ENCODE measurements at regions not wholly inside any gene's neighbourhood (a gene's known extent, or its start where the extent isn't known, plus 50 kb on each side); places are given as distances from the start of the nearest gene placed in this dataset.

DNA sequence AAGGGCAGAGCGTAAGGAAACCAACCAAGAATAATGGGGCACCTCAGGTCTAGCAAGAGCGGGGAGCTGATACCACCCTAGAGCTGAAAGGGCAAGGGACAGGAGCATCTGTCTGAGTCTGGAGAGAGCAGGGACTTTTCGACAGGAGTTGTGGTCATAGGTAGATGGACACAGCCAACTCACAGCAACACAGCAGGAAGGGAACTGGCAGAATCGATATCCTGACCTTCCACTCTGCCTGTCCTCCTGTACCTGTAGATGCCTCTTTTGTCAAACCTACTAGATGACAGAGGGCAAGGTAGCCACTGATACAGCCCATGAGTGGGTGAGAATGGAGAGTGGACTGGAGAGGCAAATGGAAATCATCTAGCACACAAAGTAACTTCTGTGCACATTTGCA lies 247.2 kb upstream of the EGLN3 start:
- DNase-seq (ENCODE audit: low read depth, low spot score) = no peak

DNA sequence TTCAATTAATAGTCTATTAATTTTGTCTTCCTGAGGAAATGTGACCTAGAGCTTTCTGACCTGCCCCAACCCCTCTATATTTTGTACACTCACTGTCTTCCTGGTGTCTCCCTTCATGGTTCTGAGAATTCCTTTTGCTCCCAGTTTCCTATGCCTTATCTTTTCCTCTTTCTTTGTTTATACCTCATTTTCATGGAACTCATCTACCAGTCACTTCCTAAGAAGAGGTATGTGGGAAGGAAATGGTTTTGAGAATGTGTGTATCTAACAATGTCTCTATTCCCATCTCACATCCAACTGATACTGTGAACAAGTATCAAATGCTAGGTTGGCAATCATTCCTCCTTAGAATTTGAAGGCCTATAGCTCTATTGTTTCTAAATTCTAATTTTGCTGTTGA lies 245.1 kb upstream of the EGLN3 start:
- no peak for DNase-seq (ENCODE audit: low read depth, low spot score)

More for the DNA sequence above, 247.2 kb upstream of the EGLN3 start:
- H3K4me3 ChIP-seq (ENCODE audit: low read length) = no peak overlapping the region

GRCh38 chr14:34190717-34191116 lies 239.8 kb upstream of the EGLN3 start:
- DNase-seq (ENCODE audit: low read depth, low spot score) = no peak
- no peak overlapping the region for H3K4me3 ChIP-seq (ENCODE audit: low read length)

More for the DNA sequence above, 245.1 kb upstream of the EGLN3 start:
- H3K4me3 ChIP-seq (ENCODE audit: low read length) = no peak overlapping the region

DNA sequence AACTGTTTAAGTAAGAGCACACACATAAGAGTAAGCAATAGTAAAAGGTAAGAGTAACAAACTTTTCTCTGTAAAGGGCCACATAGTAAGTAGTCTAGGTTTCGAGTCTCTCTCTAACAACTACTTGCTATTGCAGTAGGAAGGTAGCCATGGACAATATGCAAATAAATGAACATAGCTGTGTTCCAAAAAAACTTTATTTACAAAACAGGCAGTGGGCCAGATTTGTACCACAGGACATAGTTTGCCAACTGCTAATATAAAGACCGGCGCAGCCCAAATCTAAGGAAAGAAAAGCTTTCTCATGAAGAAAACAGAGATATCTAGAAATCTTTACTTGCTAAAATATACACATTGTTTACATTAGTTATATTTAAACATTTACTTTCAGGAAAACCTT lies 239.0 kb upstream of the EGLN3 start:
- no peak overlapping the region for H3K4me3 ChIP-seq (ENCODE audit: low read length)
- DNase-seq (ENCODE audit: low read depth, low spot score) = no peak

DNA sequence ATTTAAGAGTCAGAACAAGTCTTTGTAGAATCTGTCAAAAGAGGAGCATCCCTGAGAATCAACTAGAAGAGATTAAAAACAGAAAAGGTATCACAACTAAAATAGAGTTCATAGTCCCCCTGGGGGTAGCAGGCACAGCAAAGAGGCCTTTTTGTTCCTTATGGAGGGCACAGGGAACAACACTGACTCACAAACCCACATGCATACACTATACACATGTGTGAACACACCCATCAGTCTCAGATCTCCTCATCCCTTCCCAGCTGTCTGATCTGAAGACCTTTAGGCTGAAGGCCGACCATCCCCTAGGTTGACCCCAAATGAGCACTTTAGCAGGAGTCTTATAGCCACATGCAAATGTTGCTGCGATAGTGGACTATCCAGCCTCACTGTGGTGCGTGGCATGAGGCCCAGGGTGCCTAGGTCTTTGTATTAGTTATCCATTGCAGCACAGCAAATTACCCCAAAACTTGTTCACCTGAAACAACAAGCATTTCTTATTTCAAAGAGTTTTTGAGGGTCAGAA lies 236.7 kb upstream of the EGLN3 start:
- DNase-seq (ENCODE audit: low read depth, low spot score) = no peak

DNA sequence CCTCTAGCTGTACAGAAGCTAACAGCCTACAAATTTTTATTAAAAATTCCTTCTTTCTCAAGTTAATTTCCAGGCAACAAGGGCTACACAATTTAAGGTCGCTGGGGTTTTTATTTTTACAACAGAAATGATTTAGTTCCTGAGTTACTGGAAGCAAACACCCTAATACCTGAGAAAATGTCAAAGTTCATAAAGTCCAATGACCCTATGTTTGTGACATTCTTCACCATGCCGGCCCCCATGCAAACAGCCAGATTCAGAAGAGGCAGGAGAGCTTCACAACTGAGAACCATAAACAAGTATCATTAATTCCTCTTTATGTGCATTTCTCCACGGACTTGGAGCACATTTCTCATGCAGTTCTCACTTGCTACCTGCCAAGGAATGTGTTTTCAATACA lies 236.2 kb upstream of the EGLN3 start:
- no peak overlapping the region for H3K4me3 ChIP-seq (ENCODE audit: low read length)
- no peak for DNase-seq (ENCODE audit: low read depth, low spot score)

More for the DNA sequence above, 236.7 kb upstream of the EGLN3 start:
- no peak overlapping the region for H3K4me3 ChIP-seq (ENCODE audit: low read length)

GRCh38 chr14:34184126-34184525 lies 233.3 kb upstream of the EGLN3 start:
- no peak overlapping the region for H3K4me3 ChIP-seq (ENCODE audit: low read length)
- no peak for DNase-seq (ENCODE audit: low read depth, low spot score)

GRCh38 chr14:34183478-34183877 lies 232.6 kb upstream of the EGLN3 start:
- no peak for DNase-seq (ENCODE audit: low read depth, low spot score)
- no peak overlapping the region for H3K4me3 ChIP-seq (ENCODE audit: low read length)

GRCh38 chr14:34181338-34181737 lies 230.5 kb upstream of the EGLN3 start:
- no peak overlapping the region for H3K4me3 ChIP-seq (ENCODE audit: low read length)
- no peak for DNase-seq (ENCODE audit: low read depth, low spot score)

GRCh38 chr14:34180869-34181268 lies 230.0 kb upstream of the EGLN3 start:
- H3K4me3 ChIP-seq (ENCODE audit: low read length) = no peak overlapping the region
- DNase-seq (ENCODE audit: low read depth, low spot score) = no peak

- DNase-seq (ENCODE audit: low read depth, low spot score) = no peak
- no peak overlapping the region for H3K4me3 ChIP-seq (ENCODE audit: low read length)
These were observed 229.6 kb upstream of the EGLN3 start for GRCh38 chr14:34180434-34180833.

DNA sequence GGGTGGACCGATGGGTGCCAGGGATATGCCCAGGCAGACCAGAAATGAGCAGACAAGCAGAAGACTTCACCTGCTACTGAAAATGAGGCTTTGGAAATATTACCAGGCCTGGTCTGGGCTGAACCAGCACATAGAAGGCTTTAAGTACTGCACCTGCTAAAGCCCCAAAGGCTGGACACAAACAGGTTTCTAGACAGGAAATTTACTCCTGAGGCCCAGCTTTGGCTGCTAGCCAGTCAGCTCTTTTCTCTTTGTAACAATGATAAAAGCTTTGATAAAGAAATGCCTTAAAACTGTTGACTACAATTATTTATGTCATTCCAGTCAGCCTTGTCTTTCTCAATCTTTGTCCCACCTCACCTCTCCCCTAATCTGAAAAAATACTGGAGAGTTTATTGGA lies 228.9 kb upstream of the EGLN3 start:
- no peak overlapping the region for H3K4me3 ChIP-seq (ENCODE audit: low read length)
- no peak for DNase-seq (ENCODE audit: low read depth, low spot score)

DNA sequence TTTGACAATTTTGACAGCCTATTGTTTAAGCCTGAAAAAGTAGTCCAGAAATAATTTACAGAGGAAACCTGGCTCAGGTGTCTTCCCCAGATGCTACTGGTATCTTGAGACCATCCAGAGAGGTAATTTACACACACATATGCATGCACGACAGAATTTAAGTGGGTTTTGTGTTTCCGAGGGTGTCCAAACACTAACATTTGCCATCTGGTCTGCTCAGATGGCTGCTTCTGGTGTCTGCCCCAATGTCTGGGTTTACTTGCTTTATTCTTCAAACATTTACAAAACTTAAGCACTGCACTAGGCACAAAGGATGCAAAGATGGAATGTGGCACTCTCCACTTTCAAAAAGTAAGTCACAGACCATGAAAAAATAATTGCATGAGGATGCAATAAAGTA lies 226.6 kb upstream of the EGLN3 start:
- no peak for DNase-seq (ENCODE audit: low read depth, low spot score)
- H3K4me3 ChIP-seq (ENCODE audit: low read length) = no peak overlapping the region

- no peak for DNase-seq (ENCODE audit: low read depth, low spot score)
- H3K4me3 ChIP-seq (ENCODE audit: low read length) = no peak overlapping the region
These were observed 224.7 kb upstream of the EGLN3 start for GRCh38 chr14:34175574-34175973.

- no peak for DNase-seq (ENCODE audit: low read depth, low spot score)
- no peak overlapping the region for H3K4me3 ChIP-seq (ENCODE audit: low read length)
These were observed 224.1 kb upstream of the EGLN3 start for GRCh38 chr14:34174973-34175372.

DNA sequence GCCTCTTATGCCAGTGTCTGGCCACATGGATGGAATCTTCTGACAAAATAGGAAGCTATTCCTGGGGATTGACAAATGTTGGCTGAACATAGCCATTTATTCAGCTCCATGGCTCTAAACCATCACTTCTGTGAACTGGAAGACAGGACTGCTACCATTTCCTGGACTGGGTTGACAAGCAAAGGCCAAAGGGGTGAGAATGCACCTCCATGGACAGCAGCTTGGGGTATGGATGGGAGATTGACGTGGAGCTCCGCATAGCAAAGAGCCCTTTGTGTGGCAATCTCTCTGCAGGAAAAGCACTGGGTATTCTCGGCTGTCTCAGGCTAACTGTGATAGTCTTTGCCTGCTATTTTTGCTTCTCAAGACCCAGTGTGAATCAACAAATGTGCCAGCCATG lies 223.0 kb upstream of the EGLN3 start:
- DNase-seq (ENCODE audit: low read depth, low spot score) = no peak
- no peak overlapping the region for H3K4me3 ChIP-seq (ENCODE audit: low read length)

DNA sequence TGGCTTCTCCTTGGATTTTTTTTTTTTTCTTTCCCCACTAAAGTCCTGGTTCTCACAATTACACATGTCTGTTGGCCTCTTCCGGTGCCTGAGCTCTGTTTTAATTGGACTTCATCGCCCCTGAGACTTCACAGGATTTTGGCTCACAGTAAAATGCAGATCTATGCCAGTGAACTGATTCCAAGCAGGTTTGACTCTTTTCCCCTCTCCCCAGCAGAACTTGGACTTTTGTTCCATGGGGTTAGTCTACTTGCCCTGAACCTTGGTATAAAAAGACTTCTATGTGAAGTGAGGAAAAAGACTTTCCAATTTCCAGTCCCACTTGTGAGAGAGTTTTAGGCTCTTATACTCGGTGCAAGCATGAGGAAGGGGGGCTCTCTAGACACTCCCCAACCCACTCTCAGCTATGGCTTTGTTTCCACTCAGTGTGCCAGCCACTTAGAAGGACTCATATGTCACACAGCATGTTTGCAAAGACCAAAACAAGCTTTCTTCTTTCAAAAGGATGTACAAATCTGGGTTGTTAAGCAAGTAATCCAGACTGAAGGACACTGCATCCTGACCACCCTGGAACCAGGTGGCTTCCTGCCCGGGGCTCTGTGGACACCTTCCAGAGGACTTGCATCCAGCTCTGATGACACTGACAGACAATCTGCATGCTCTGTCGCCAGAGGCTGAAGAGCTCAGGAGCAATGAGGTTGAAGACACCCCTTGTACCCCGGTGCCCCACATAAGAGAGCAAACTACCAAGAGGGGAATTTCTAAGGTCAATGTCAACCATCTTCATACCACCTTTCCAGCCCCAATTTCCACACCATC lies 221.9 kb upstream of the EGLN3 start:
- no peak for DNase-seq (ENCODE audit: low read depth, low spot score)
- no peak overlapping the region for H3K4me3 ChIP-seq (ENCODE audit: low read length)

GRCh38 chr14:34172173-34172451 lies 221.2 kb upstream of the EGLN3 start:
- no peak overlapping the region for H3K4me3 ChIP-seq (ENCODE audit: low read length)
- no peak for DNase-seq (ENCODE audit: low read depth, low spot score)

- DNase-seq (ENCODE audit: low read depth, low spot score) = no peak
- H3K4me3 ChIP-seq (ENCODE audit: low read length) = no peak overlapping the region
These were observed 220.7 kb upstream of the EGLN3 start for GRCh38 chr14:34171431-34172172.

GRCh38 chr14:34170882-34171281 lies 220.0 kb upstream of the EGLN3 start:
- DNase-seq (ENCODE audit: low read depth, low spot score) = no peak
- H3K4me3 ChIP-seq (ENCODE audit: low read length) = no peak overlapping the region

- H3K4me3 ChIP-seq (ENCODE audit: low read length) = no peak overlapping the region
- DNase-seq (ENCODE audit: low read depth, low spot score) = no peak
These were observed 218.7 kb upstream of the EGLN3 start for GRCh38 chr14:34169561-34169960.
